NCI-H2196 (cell line): ENCODE measurements at regions not wholly inside any gene's neighbourhood (a gene's known extent, or its start where the extent isn't known, plus 50 kb on each side); places are given as distances from the start of the nearest gene placed in this dataset.
A peak's percentile ranks its signal among the peaks of the same experiment; 100 is the strongest.

Experiments
- DNase-seq: peaks from one replicate; lab custom pipeline; 2025; ENCODE audit not compliant: unreplicated experiment; lab: John Stamatoyannopoulos, UW

DNA sequence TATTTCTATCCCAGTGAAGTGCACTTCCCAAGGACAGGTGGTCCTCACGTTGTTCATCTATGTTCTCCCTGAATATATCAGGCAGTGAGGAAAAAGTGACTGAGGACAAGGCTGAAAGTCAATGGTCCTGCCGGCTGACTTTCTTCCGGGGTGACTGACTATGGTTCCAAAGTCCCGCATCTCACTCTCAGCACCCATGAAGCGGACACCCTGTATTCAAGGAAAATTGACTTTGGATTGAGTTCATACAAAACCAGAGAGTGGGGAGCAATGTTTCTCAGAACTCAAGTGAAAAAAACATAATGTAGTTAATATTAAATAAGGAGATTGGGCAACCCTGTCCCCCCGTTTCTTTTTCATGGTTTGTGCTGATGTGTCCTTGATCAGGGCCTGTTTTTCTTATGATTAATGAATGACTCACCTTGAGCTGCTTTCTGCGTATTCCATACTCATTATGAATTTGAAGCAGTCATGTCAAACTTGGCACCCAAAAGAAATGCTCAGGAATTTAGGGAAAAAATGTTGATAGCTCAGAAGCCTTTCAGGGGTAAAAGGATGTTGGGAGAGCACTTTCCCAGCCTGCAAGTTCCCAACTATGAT is 184.0 kb downstream of the CYLD start:
- no peak for DNase-seq

DNA sequence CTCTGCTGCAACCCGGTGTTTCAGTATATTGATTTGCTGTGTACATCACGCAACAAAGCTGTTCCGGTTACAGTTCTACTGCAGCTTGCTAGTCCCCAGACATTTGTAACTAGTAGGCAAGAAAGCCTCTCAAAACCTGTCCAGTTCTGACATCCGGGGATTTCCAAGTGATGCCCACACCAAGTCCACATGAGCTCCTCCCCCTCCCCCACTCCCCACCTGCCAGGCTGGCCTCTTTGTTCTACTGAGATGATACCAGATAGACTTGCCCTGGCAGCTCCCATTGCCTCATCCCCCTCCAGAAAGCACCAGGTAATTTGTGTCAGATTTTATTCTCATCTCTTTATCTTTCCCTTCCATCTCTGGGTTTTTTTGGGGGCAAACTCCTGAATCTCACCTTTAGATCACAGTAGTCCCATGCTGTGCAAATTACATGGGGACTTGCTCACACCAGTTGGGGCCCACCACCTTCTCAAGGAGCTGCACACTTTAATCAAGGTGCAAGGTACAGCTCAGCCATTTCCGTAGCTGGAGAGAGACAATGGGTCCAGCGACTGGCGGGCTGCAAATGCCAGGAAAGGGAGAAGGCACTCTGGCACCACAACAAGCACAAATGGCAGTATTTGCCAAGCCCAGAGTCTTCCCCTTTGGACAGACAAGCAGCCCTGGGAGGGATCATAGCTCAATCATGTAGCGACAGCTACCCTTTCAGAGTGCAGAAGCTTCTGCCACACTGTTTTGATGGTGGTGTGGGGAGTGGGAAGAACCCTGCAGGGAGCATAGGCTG is 183.1 kb downstream of the CYLD start:
- DNase-seq: peak; percentile 3

DNA sequence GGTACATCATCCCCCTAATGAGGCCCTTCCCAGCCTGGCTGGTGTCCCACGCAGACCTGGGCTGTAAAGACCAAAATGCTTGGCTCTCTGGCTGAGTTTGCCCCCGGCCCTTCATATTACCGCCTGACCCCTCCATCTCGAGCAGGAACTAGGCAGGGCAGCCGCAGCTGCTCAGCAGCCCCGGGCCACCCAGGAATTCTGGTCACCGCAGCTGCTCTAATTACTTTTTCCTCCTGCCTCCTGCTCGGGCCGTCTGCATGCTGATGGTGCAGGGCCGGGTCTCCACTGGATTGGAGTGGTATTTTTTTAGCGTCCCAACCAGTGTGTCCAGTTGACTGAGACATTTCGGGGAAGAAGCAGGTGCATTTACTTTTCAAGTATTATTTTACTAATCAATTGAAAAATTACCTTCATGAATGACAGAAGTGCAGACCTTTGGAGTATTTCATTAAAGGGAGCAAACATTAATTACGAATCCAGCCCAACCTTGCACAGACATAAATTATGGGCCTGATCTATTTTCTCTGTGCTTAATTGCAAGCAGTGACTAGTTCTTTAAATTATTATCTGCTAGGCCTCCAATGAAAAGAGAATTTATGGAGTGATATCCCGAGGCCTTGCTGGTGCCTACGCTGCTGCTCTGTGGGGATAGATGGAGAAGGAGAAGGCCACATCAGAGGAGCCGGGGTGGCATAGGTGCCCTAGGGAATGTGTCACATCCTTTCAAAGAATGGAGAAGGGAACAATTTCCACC is 176.2 kb downstream of the CYLD start:
- DNase-seq: no peak

DNA sequence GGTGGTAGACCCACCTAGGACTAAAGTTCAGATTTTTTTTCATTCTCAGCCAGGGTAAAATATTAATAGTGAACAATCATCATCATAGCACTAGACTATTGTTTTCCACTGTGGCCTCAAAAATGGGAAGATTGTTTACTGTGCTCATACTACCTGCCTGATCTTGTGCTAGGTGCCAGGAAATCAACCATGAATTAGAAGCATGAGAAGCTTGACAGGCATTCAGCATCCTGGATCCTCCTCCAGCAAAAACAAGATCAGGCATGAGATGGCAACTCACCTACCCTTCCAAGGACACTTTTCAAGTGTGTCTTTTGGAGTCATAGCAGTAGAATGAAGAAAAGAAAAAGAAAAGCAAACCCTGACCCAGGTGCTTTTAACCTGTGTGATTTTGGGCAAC is 174.2 kb downstream of the CYLD start:
- DNase-seq: no peak

DNA sequence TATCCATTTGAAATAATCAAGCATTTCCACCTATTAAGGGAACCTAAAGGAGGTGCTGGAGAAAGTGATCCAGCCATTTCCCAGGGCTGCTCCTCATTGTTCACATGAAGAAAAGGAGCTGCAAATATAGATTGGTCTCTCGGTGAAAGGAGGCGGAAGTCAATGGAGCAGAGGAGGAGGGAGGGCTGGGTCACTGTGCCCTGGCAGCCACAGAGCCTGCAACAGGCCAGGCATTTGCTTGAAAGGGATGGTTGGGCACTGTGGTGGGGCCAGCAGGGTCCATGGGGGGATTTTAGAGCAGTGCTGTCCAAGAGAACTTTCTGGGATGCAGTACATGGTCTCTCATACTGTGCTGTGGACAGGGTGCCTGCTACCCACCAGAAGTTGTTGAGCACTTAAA is 173.2 kb downstream of the CYLD start:
- no peak for DNase-seq

DNA sequence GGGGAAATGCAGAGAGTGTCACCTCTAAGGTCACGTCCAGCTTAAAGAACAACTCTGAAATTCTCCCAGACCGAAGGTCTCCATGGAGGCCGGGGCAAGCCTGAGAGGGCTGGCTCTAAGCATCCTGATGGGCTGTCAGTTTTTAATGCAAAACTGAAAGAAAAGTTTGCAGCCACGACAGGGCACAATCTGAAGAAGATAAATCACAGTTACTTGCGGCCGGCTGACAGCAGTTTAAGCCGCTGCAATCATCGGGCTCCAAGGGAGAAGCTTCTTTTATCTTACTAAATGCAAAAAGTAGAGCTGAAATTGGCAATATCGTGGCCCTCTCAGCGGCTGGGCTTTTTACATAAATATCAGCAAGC is 168.8 kb downstream of the CYLD start:
- DNase-seq: no peak

DNA sequence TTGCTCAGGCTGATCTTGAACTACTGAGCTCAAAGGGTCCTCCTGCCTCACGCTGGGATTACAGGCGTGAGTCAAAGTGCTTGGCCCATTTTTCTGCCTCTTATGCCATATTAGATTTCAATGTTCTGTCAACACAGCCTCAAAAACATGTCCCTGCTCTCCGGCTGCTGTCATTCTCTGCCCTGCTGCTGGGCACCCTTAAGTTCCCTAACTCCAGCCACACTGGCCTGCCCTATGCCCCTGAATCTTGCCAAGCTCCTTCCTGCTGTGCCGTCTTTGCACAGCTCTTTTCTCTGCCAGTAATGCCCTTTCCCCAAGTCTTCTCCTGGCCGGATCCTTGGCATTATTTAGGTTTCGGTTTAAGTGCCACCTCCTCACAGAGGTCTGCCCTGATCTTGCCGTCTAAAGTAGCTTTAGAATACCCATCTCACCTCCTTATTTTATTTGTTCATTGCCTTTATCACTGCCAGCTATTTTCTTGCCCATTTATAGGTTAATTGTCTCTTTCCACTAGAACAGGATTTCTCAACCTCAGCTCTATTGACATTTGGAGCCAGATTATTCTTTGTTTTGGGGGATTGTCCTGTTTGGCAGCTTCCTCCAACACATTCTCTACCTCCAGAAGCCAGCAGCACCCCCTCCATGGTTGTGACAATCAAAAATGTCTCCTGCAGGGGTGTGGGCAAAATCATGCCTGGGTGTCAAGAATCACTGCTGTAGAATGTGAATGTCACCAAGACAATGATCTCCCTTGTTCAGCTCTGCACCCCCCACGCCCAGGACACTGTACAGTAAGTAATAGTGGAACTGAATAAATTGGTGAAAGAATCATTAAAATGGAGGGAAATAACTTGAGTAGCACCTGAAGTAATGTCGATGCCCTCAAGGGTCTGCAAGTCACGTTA is 168.2 kb downstream of the CYLD start:
- DNase-seq: no peak

DNA sequence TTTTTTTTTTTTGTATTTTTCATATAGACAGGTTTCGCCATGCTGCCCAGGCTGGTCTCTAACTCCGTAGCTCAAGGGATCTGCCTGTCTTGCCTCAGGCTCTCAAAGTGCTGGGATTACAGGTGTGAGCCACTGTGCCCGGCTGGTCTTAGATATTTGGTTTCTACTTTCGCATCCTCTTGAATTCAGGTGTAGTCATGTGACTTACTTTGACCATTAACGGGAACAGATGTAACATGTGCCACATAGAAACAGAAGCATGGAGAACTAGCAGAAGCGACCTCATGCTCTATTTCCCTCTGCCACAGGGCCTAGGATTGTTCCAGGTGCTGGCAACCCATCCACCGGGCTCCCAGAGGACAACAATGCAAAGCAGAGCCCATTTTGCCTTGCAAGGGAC is 166.6 kb downstream of the CYLD start:
- no peak for DNase-seq

DNA sequence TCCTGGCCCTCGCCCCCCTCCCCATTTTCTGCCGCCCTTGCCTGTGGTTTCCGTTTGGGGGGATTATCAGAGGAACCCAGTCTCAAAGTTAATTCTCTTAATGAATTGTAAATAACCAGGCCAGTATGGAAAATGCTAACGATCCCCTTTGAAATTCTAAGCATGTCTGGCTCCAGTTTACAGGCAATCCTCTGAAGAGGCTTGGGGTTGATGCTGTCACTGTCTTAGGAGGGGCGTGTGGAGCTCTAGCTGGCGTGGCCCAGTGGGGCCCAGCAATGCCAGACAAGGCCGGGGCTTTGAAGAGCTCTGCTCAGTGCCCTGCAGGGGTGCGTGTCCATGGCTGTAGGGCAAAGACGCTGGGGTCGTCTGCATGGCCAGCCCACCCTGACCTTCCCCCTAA is 164.6 kb downstream of the CYLD start:
- DNase-seq: no peak

DNA sequence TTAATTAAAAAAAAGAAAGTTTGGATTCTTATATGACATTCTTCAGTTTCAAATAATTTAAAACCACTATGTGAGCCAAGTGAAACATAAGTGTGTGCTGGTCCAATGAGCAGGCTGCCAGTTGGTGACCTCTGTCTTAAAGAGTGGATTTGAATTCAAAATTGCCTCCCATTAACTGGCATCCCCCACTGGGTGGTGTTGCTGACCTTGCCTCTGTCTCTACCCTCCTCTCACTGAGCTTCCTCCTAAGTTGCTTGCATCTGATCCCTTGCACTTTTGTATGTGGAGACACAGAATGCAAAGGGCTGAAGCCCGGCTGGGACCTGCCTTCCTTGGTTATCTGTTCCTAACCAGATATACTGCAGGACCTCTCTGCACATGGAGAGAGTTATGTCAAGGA is 160.6 kb downstream of the CYLD start:
- no peak for DNase-seq

DNA sequence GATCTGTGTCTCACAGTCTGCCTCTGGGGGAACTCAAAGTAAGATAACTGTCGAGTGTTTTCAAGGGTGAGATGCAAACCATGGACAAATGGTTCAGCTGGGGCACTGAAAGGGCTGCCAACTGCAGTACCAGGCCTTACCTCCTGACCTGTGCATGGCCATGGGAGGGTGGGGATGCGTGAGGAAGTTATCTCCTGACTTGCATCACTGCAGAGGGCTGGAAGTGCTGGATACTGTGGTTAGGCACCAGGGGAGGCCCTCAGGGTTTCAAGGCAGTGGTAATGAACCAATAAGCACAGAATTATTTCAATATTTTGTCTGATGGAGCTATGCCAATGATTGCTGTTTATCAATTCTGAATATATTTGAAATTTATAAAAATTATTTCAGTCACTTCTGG is 159.2 kb downstream of the CYLD start:
- DNase-seq: no peak

DNA sequence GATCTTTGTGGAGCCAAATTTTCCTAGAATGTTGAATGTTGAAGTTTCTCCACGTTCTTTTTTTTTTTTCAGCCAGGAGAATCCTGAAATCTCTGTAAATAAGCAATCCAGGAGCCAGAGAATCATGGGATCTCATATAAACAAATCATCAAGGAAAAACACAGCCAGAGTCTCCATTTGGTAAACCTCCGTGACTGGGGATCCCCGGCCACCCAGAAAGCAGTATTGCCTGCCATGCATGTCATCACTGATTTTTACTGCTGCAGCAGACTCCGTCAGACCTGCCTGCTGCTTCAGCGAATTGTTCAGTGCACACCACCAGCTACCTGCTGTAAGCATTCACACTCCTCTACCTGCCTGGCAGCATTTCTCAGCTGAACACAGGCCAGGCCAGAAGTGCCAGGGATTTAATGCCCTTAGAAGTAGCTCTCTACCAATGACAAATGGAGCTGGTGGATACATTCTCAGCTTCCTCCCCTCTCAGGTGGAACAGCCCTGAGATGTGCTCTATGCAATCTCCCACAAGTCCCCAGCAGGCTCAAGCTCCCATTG is 158.6 kb downstream of the CYLD start:
- no peak for DNase-seq

DNA sequence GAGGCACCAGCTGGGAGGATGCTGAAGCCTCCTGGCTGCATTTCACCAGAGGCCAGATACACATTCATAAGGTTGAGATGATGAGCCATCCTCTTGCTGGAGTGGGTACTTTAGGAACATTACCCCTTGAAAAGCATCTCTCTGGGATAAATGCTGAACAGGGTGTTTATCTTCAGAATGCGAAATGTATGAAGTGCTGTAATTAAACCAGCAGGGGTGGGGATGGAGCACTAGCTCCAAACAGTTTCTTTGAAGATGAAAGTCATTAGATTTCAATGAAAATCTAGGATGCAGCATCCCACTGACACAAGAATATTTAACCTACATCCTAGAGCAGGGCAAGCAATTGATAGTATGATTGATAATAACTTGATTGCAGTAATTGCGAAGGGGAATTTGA is 158.1 kb downstream of the CYLD start:
- no peak for DNase-seq

DNA sequence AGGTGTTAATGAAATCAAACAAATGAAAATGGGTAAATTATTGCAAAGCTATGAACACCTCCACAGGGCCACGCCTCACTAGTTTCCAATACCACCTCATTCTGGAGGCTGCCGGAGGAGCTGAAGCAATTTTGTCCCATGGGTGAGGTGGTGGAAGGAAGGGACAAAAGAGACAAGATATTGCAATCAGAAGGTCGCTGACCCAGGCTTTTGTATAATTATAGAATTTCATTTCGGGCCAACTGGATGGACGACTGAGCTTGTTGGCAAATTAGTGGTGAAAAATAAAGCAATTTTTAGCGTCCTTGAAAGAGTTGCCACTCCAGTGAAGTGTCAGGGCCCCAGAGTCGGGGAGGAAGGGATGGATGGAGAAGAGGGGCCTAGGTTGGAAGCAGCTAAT is 147.9 kb downstream of the CYLD start:
- DNase-seq: no peak

DNA sequence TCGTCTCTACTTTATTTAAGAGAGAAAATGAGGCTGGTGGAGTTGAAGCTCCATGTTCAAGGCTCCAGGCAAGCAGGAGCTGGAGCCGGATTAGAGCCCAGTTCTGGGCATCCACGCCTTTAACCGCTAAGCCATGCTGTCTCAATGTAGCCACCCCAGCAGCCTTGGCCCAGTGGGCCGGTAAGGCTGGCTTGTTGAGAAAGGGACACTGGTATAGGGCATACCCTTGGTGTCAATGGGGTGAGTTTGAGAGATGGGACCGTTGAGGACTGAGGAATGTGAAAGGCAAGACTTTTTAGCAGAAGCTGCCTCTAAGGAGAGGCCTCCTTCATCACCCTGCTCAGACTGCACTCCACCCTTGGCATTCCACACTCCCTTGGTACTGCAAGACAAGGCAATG is 147.4 kb downstream of the CYLD start:
- no peak for DNase-seq

DNA sequence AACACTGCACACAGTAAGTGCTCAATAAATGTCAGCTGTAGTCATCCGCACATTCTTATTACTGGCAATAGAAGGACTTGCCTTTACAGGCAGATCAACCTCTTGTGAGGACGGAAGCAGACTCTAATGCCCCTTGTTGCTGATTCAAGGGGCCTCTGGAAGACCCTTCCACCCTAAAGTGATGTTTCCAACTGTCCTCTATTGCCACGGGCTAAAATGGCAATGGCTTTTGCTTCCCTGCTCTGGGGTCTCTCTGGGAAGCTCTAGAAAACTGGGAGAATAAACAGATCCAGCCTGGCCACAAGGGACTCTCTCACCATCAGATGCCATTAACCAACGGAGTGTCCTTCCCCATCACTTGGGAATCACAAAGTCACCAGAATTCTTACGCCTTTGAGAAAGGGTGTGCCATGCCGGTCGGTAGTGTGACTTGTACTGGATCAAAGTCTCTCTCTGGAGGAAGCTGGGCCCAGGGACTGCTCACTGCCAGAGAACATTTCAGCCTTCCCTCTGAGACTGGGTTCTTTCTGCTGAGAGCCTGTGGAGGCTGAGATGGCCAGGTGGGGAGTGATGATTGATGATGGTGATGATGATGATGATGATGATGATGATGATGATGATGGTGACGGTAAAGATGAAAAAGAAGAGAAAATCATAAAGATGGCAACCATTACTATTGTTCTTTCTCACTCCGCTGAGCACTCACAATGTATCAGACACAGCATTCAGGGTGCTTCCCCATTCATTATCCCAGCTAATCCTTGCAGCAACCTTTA is 146.8 kb downstream of the CYLD start:
- no peak for DNase-seq

DNA sequence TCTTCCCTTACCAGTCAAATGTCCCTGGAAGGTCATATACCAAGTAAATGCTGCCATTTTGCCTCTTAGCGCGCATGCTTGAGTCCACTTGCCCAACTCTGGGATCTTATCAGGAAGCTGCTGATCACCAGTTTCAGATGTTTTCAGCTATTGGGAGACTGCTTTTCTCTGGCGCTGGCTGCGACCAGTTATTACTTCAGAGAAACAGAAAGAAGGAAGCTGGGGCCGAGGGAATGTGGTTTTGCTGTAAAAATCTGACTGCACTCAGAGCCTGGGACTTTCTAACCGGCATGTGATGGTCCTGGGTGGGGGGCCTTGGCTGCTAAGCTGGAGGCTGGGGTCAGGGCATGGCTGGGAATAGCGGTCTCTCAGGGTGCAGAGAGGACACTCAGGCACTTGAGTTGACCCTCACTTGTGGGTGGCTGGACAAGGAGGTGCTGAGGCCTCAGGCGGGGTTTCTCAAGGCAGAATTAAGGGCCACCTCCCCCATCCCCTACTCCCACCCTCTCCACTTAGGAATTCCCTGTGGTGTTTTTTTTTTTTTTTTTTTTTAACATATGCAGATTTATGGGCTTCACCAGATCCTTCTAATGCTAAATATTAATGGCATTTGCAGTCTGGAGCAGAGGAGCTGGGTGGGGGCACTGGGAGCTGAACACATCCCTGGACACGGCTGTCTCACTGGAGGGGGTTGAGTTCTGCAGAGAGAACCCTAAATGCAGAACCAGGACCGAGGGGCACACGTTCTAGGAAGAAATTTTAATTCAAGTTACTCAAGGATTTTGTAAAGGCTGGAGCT is 145.8 kb downstream of the CYLD start:
- DNase-seq: no peak

DNA sequence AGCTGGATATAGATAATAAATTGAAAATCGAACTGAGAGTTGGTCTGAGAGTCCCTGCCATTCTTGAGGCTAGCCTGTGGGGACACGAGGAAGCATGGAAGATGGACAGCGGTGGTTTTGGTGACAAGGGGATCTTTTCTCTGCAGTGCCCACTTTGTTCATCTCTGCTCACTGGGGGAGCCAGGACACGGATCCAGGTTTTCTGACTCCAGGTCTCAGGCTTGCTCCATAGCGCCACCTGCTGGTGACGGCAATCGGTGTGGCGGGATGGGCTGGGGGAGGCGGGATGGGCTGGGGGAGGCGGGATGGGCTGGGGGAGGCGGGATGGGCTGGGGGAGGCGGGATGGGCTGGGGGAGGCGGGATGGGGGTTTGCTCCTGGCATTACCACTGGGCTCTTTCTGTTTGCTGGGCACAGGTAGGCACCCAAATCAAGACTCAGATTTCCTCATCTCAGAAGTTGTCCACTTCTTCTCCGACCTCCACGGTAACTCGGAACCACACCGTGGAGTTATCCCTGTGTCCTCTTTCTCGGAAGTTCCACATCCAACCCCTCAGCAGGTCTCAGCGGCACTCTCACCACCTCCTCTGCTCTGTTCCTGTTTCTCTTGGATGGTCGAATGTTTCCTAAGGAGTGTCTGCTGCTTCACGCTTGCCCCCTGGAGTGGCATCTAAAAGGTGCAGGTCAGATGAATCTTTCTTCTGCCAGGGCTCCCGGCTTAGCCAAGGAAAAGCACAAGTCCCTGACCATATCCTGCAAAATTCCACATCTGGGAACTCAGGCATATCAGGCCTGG is 142.4 kb downstream of the CYLD start:
- DNase-seq: no peak

DNA sequence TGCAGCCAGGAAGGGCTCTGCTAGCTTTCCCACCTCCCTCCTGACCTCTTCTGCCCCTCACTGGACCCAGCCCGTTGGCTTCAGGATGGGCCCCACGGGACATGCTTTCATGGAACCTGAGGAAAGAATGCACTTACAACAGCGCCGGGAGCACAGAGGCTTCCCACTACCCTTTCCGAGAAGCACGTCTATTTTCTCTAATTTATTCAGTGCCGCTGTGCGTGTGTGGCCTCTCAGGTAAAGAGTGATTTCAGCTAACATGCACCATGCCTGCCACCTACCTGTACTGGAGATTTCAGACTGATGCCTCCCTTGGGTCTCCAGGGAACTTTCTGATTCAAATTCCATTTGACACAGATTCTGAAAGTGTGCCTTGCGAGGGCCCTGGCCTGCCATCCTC is 140.1 kb downstream of the CYLD start:
- no peak for DNase-seq
